GM21528 (cell line): ENCODE measurements at regions not wholly inside any gene's neighbourhood (a gene's known extent, or its start where the extent isn't known, plus 50 kb on each side); places are given as distances from the start of the nearest gene placed in this dataset.
"Not testable (repeated sequence)": the region's sequence is repeated elsewhere in the genome, so short reads cannot be mapped to it uniquely, and the experiment has no call there.

Experiments
- ATAC-seq: cut with Tn5 transposase; IDR thresholded peaks from one replicate; pipeline ENCODE4 v1.9.1; 2021; ENCODE audit warnings: mild to moderate bottlenecking, moderate library complexity; ENCODE audit not compliant: unreplicated experiment, low FRiP score

- ATAC-seq = no peak
These were observed 192.5 kb downstream of the TECRL start for GRCh38 chr4:64216741-64217140.

- no peak for ATAC-seq
These were observed 203.9 kb downstream of the TECRL start for GRCh38 chr4:64205376-64205775.

GRCh38 chr4:64200001-64200555, 209.2 kb downstream of the TECRL start:
- ATAC-seq = no peak

- no peak for ATAC-seq
These were observed 213.7 kb downstream of the TECRL start for GRCh38 chr4:64195582-64195981.

- ATAC-seq = no peak
These were observed 216.4 kb downstream of the TECRL start for GRCh38 chr4:64192731-64193412.

- no peak for ATAC-seq
These were observed 234.9 kb downstream of the TECRL start for GRCh38 chr4:64174247-64174882.

GRCh38 chr4:64166365-64166764, 242.9 kb downstream of the TECRL start:
- ATAC-seq = no peak

- ATAC-seq = peak; percentile 88
These were observed 250.5 kb downstream of the TECRL start for GRCh38 chr4:64158648-64159326.

GRCh38 chr4:64157397-64157796, 251.9 kb downstream of the TECRL start:
- ATAC-seq = no peak

GRCh38 chr4:64156253-64156652, 253.0 kb downstream of the TECRL start:
- ATAC-seq = no peak

- ATAC-seq = no peak
These were observed 263.2 kb downstream of the TECRL start for GRCh38 chr4:64146030-64146429.

GRCh38 chr4:64144994-64145393, 264.3 kb downstream of the TECRL start:
- no peak for ATAC-seq

GRCh38 chr4:64130907-64131306, 278.3 kb downstream of the TECRL start:
- ATAC-seq = no peak

GRCh38 chr4:64125354-64125753, 283.9 kb downstream of the TECRL start:
- no peak for ATAC-seq

- no peak for ATAC-seq
These were observed 287.4 kb downstream of the TECRL start for GRCh38 chr4:64121803-64122202.

- no peak for ATAC-seq
These were observed 303.3 kb downstream of the TECRL start for GRCh38 chr4:64105903-64106302.

GRCh38 chr4:64095398-64095797, 313.9 kb downstream of the TECRL start:
- ATAC-seq = no peak

GRCh38 chr4:64079316-64079715, 329.9 kb downstream of the TECRL start:
- no peak for ATAC-seq

- ATAC-seq = no peak
These were observed 341.2 kb downstream of the TECRL start for GRCh38 chr4:64068096-64068495.

- no peak for ATAC-seq
These were observed 346.3 kb downstream of the TECRL start for GRCh38 chr4:64062991-64063390.

- not testable (repeated sequence) for ATAC-seq
These were observed 372.2 kb downstream of the TECRL start for GRCh38 chr4:64037033-64037432.
